ENCODE measurements at regions not wholly inside any gene's neighbourhood (a gene's known extent, or its start where the extent isn't known, plus 50 kb on each side); places are given as distances from the start of the nearest gene placed in this dataset.

- Histone ChIP-seq H3K9ac (ENCODE audit: low read length) (no peak overlapping the region), H3K36me3 (ENCODE audit: low read length) (no peaks in the 10 kb centered on the region), H3K9me2 (replicated peaks; ENCODE audit: insufficient read depth, low read length) (no peaks in the 10 kb centered on the region), H2AFZ (ENCODE audit: low read depth, low read length, severe bottlenecking) (no peak overlapping the region), H3K4me3 (ENCODE audit: insufficient read depth, low read length, poor library complexity, severe bottlenecking) (no peak overlapping the region), H3K79me2 (ENCODE audit: insufficient read depth, low read length) (no peaks in the 10 kb centered on the region), H3K27ac (ENCODE audit: low read depth, low read length) (no peak overlapping the region), H4K20me1 (ENCODE audit: low read depth, low read length) (no peaks in the 10 kb centered on the region), H3F3A (ENCODE audit: insufficient read depth) (no peaks in the 10 kb centered on the region), H3K4me2 (ENCODE audit: low read depth, low read length, poor library complexity, severe bottlenecking) (no peak overlapping the region), H3K27me3 (ENCODE audit: low read length) (no peaks in the 10 kb centered on the region), H3K9me3 (ENCODE audit: insufficient read depth, low read length) (no peaks in the 10 kb centered on the region)
- no peak for TF ChIP-seq CTCF (IDR thresholded peaks at IDR 0.05; ENCODE audit: insufficient read depth, low read length, poor library complexity, severe bottlenecking)
- TF ChIP-seq EZH2phosphoT487 (conservative IDR thresholded peaks at IDR 0.05; ENCODE audit: low read length), result no peak
Observed at GRCh38 chr7:136807598-136807997, 60.9 kb upstream of the CHRM2 start.

GRCh38 chr7:136803028-136803427 lies 65.4 kb upstream of the CHRM2 start:
- H3K4me2 ChIP-seq (ENCODE audit: low read depth, low read length, poor library complexity, severe bottlenecking), result no peak overlapping the region
- no peaks in the 10 kb centered on the region for H3K9me2 ChIP-seq (replicated peaks; ENCODE audit: insufficient read depth, low read length)
- H2AFZ ChIP-seq (ENCODE audit: low read depth, low read length, severe bottlenecking), result no peak overlapping the region
- H3K9ac ChIP-seq (ENCODE audit: low read length), result no peak overlapping the region
- H4K20me1 ChIP-seq (ENCODE audit: low read depth, low read length), result no peaks in the 10 kb centered on the region
- no peak overlapping the region for H3K4me3 ChIP-seq (ENCODE audit: insufficient read depth, low read length, poor library complexity, severe bottlenecking)
- no peaks in the 10 kb centered on the region for H3K27me3 ChIP-seq (ENCODE audit: low read length)
- no peaks in the 10 kb centered on the region for H3F3A ChIP-seq (ENCODE audit: insufficient read depth)
- no peaks in the 10 kb centered on the region for H3K36me3 ChIP-seq (ENCODE audit: low read length)
- no peaks in the 10 kb centered on the region for H3K79me2 ChIP-seq (ENCODE audit: insufficient read depth, low read length)
- TF ChIP-seq CTCF (IDR thresholded peaks at IDR 0.05; ENCODE audit: insufficient read depth, low read length, poor library complexity, severe bottlenecking) (no peak), EZH2phosphoT487 (conservative IDR thresholded peaks at IDR 0.05; ENCODE audit: low read length) (no peak)
- H3K9me3 ChIP-seq (ENCODE audit: insufficient read depth, low read length), result no peaks in the 10 kb centered on the region
- H3K27ac ChIP-seq (ENCODE audit: low read depth, low read length), result no peak overlapping the region

- no peaks in the 10 kb centered on the region for H3K27me3 ChIP-seq (ENCODE audit: low read length)
- H3K27ac ChIP-seq (ENCODE audit: low read depth, low read length), result no peak overlapping the region
- H3K4me2 ChIP-seq (ENCODE audit: low read depth, low read length, poor library complexity, severe bottlenecking), result no peak overlapping the region
- no peaks in the 10 kb centered on the region for H3K9me3 ChIP-seq (ENCODE audit: insufficient read depth, low read length)
- H3F3A ChIP-seq (ENCODE audit: insufficient read depth), result no peaks in the 10 kb centered on the region
- no peaks in the 10 kb centered on the region for H4K20me1 ChIP-seq (ENCODE audit: low read depth, low read length)
- H3K36me3 ChIP-seq (ENCODE audit: low read length), result no peaks in the 10 kb centered on the region
- no peaks in the 10 kb centered on the region for H3K9me2 ChIP-seq (replicated peaks; ENCODE audit: insufficient read depth, low read length)
- no peak overlapping the region for H2AFZ ChIP-seq (ENCODE audit: low read depth, low read length, severe bottlenecking)
- no peak overlapping the region for H3K4me3 ChIP-seq (ENCODE audit: insufficient read depth, low read length, poor library complexity, severe bottlenecking)
- no peaks in the 10 kb centered on the region for H3K79me2 ChIP-seq (ENCODE audit: insufficient read depth, low read length)
- TF ChIP-seq CTCF (IDR thresholded peaks at IDR 0.05; ENCODE audit: insufficient read depth, low read length, poor library complexity, severe bottlenecking) (no peak), EZH2phosphoT487 (conservative IDR thresholded peaks at IDR 0.05; ENCODE audit: low read length) (no peak)
- H3K9ac ChIP-seq (ENCODE audit: low read length), result no peak overlapping the region
Observed at GRCh38 chr7:136783934-136784333, 84.5 kb upstream of the CHRM2 start.

- Histone ChIP-seq H3K4me2 (ENCODE audit: low read depth, low read length, poor library complexity, severe bottlenecking) (no peak overlapping the region), H3K4me3 (ENCODE audit: insufficient read depth, low read length, poor library complexity, severe bottlenecking) (no peak overlapping the region), H2AFZ (ENCODE audit: low read depth, low read length, severe bottlenecking) (no peak overlapping the region), H3K9me2 (replicated peaks; ENCODE audit: insufficient read depth, low read length) (no peaks in the 10 kb centered on the region), H3K9ac (ENCODE audit: low read length) (no peak overlapping the region), H3K27ac (ENCODE audit: low read depth, low read length) (no peak overlapping the region), H3K79me2 (ENCODE audit: insufficient read depth, low read length) (no peaks in the 10 kb centered on the region), H3K9me3 (ENCODE audit: insufficient read depth, low read length) (no peaks in the 10 kb centered on the region), H3K36me3 (ENCODE audit: low read length) (no peaks in the 10 kb centered on the region), H4K20me1 (ENCODE audit: low read depth, low read length) (no peaks in the 10 kb centered on the region), H3F3A (ENCODE audit: insufficient read depth) (no peaks in the 10 kb centered on the region), H3K27me3 (ENCODE audit: low read length) (no peaks in the 10 kb centered on the region)
- no peak for TF ChIP-seq EZH2phosphoT487 (conservative IDR thresholded peaks at IDR 0.05; ENCODE audit: low read length)
- no peak for TF ChIP-seq CTCF (IDR thresholded peaks at IDR 0.05; ENCODE audit: insufficient read depth, low read length, poor library complexity, severe bottlenecking)
Observed at GRCh38 chr7:136741941-136742340, 126.5 kb upstream of the CHRM2 start.
